ENCODE measurements at regions not wholly inside any gene's neighbourhood (a gene's known extent, or its start where the extent isn't known, plus 50 kb on each side); places are given as distances from the start of the nearest gene placed in this dataset.

DNA sequence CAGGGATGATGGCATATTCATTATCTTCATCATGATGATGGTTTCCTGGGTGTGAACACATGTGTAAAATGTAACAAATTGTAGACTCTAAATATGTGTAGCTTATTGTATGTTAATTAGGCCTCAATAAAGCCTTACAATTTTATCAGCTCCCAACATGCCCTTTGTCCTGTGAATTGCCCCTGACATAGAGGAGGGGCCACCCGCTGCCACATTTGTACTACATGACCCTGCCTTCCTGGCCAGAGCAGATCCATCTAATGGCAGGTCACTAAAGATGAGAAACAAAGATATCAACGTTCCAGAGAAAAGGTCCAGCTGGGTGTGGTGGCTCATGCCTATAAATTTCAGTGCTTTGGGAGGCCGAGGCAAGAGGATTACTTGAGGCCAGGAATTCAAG lies 117.2 kb downstream of the CAAP1 start:
- no peak for DNase-seq (ENCODE audit: low spot score, unreplicated experiment)
- TF ChIP-seq, protein P1, sequence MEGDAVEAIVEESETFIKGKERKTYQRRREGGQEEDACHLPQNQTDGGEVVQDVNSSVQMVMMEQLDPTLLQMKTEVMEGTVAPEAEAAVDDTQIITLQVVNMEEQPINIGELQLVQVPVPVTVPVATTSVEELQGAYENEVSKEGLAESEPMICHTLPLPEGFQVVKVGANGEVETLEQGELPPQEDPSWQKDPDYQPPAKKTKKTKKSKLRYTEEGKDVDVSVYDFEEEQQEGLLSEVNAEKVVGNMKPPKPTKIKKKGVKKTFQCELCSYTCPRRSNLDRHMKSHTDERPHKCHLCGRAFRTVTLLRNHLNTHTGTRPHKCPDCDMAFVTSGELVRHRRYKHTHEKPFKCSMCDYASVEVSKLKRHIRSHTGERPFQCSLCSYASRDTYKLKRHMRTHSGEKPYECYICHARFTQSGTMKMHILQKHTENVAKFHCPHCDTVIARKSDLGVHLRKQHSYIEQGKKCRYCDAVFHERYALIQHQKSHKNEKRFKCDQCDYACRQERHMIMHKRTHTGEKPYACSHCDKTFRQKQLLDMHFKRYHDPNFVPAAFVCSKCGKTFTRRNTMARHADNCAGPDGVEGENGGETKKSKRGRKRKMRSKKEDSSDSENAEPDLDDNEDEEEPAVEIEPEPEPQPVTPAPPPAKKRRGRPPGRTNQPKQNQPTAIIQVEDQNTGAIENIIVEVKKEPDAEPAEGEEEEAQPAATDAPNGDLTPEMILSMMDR (IDR thresholded peaks at IDR 0.05; ENCODE audit: unreplicated experiment) = no peak
- no peak overlapping the region for H3K27ac Mint-ChIP-seq
- peaks cover 5% of the 10 kb centered on the region for H3K9me3 Mint-ChIP-seq (ENCODE audit: low read depth)
- H3K27me3 Mint-ChIP-seq = no peaks in the 10 kb centered on the region
- no peak overlapping the region for H3K4me3 Mint-ChIP-seq (ENCODE audit: low read depth)
- H3K4me1 Mint-ChIP-seq (ENCODE audit: low read depth) = no peaks in the 10 kb centered on the region
- H3K36me3 Mint-ChIP-seq (ENCODE audit: insufficient read depth) = no peaks in the 10 kb centered on the region

DNA sequence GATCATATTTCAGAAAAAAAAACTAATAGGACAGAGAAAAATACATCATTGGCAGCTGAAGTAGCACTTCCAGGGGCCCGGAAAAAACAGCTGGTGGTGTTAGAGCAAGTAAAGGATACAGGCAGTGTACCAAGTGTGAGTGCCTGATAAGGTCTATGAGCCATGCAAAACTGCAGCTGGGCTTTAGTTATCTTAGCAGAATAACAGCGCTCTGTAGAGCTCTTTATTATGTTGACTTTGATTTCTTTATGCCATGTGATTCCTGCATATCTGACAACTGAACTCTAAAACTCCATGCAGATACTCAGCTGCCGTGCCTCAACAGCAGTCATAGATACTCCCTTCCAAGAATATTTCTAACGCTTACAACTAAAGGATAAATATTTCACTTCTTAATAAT lies 119.5 kb downstream of the CAAP1 start:
- TF ChIP-seq, protein P1 (IDR thresholded peaks at IDR 0.05; ENCODE audit: unreplicated experiment) = no peak
- Mint-ChIP-seq H3K36me3 (ENCODE audit: insufficient read depth) (no peaks in the 10 kb centered on the region), H3K4me1 (ENCODE audit: low read depth) (no peaks in the 10 kb centered on the region), H3K4me3 (ENCODE audit: low read depth) (no peak overlapping the region), H3K27ac (no peak overlapping the region), H3K9me3 (ENCODE audit: low read depth) (peaks cover 2% of the 10 kb centered on the region), H3K27me3 (no peaks in the 10 kb centered on the region)
- DNase-seq (ENCODE audit: low spot score, unreplicated experiment) = no peak

DNA sequence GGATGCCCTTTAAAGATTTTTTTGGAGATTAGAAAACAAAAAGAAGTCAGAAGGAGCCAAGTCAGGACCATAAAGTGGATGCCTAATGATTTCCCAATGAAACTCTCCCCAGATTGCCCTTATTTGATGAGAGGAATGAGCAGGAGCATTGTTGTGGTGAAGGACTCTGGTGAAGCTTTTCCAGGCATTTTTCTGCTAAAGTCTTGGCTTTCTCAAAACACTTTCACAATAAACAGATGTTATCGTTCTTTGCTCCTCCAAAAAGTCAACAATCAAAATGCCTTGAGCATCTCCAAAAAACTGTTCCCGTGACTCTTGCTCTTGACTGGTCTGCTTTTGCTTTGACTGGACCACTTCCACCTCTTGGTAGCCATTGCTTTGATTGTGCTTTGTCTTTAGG lies 121.8 kb downstream of the CAAP1 start:
- TF ChIP-seq, protein P1 (IDR thresholded peaks at IDR 0.05; ENCODE audit: unreplicated experiment) = no peak
- no peaks in the 10 kb centered on the region for H3K4me1 Mint-ChIP-seq (ENCODE audit: low read depth)
- no peaks in the 10 kb centered on the region for H3K36me3 Mint-ChIP-seq (ENCODE audit: insufficient read depth)
- no peaks in the 10 kb centered on the region for H3K27me3 Mint-ChIP-seq
- no peak for DNase-seq (ENCODE audit: low spot score, unreplicated experiment)
- no peak overlapping the region for H3K27ac Mint-ChIP-seq
- peaks cover 2% of the 10 kb centered on the region for H3K9me3 Mint-ChIP-seq (ENCODE audit: low read depth)
- H3K4me3 Mint-ChIP-seq (ENCODE audit: low read depth) = no peak overlapping the region

DNA sequence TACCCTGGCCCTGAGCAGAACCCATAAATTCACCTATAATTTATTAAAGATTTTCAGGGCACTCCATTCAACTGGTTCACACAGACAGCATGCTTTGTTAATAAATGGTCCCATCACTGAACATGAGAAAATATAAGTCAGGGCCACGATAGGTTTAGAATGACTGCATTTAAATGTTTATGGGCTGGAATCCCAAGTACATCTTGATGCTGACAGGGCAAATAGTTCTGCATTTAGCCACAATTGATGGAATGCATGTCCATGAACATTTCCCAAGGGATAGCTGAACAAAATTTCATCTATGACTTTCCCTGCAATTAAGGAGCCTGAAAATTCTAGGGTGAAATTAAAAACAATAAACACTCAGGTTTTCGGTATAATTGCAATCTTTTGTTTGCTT lies 124.5 kb downstream of the CAAP1 start:
- TF ChIP-seq, protein P1 (IDR thresholded peaks at IDR 0.05; ENCODE audit: unreplicated experiment) = no peak
- peaks cover 2% of the 10 kb centered on the region for H3K9me3 Mint-ChIP-seq (ENCODE audit: low read depth)
- H3K36me3 Mint-ChIP-seq (ENCODE audit: insufficient read depth) = no peaks in the 10 kb centered on the region
- H3K27me3 Mint-ChIP-seq = no peaks in the 10 kb centered on the region
- no peak overlapping the region for H3K27ac Mint-ChIP-seq
- no peak for DNase-seq (ENCODE audit: low spot score, unreplicated experiment)
- no peak overlapping the region for H3K4me3 Mint-ChIP-seq (ENCODE audit: low read depth)
- no peaks in the 10 kb centered on the region for H3K4me1 Mint-ChIP-seq (ENCODE audit: low read depth)

DNA sequence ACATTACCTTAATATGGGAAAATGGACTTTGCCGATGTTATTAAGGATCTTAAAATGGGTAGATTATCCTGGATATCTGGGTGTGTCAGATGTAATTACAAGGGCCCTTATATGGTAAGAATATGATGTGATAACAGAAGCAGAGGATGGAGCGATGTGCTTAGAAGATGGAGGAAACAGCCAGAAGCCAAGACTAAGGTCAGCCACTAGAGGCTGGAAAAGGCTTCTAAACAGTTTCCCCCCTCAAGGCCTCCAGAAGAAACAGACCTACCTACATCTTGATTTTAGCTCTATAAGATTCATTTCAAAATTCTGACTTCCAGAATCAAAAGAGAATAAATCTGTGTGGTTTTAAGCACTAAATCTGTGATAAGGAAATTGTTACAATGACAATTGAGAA lies 131.9 kb downstream of the CAAP1 start:
- Mint-ChIP-seq H3K4me3 (ENCODE audit: low read depth) (no peak overlapping the region), H3K27me3 (no peaks in the 10 kb centered on the region), H3K4me1 (ENCODE audit: low read depth) (no peaks in the 10 kb centered on the region), H3K36me3 (ENCODE audit: insufficient read depth) (no peaks in the 10 kb centered on the region), H3K27ac (no peak overlapping the region), H3K9me3 (ENCODE audit: low read depth) (no peaks in the 10 kb centered on the region)
- TF ChIP-seq, protein P1 (IDR thresholded peaks at IDR 0.05; ENCODE audit: unreplicated experiment) = no peak
- DNase-seq (ENCODE audit: low spot score, unreplicated experiment) = no peak
